ENCODE measurements at regions not wholly inside any gene's neighbourhood (a gene's known extent, or its start where the extent isn't known, plus 50 kb on each side); places are given as distances from the start of the nearest gene placed in this dataset.
"Not testable (repeated sequence)": the region's sequence is repeated elsewhere in the genome, so short reads cannot be mapped to it uniquely, and the experiment has no call there.

- WGBS, 2 donors = 45 to 55% methylated on average over 1 of the region's 1 CpG
- no peak for TF ChIP-seq CTCF (IDR thresholded peaks at IDR 0.05)
- no peak for TF ChIP-seq POLR2A (IDR thresholded peaks at IDR 0.05)
These were observed 176.5 kb upstream of the FBN2 start for GRCh38 chr5:128714551-128714950.

GRCh38 chr5:128722551-128722950, 184.5 kb upstream of the FBN2 start:
- H3K27ac ChIP-seq = no peak overlapping the region
- no peaks in the 10 kb centered on the region for H3K9me3 ChIP-seq
- WGBS, 2 donors = 75 to 100% methylated on average over 1 of the region's 1 CpG
- no peaks in the 10 kb centered on the region for H3K4me1 ChIP-seq
- intact Hi-C loops (cut with DNase I) = no loop called here
- peaks cover 0 to 36% (median 0%) of the 10 kb centered on the region in 4 donors for H3K27me3 ChIP-seq
- TF ChIP-seq POLR2A (IDR thresholded peaks at IDR 0.05) (no peak), CTCF (IDR thresholded peaks at IDR 0.05) (no peak)
- no peak overlapping the region for H3K4me3 ChIP-seq
- no peak for DNase-seq
- H3K36me3 ChIP-seq = no peaks in the 10 kb centered on the region

More at GRCh38 chr5:128714551-128714950, 176.5 kb upstream of the FBN2 start:
- Histone ChIP-seq H3K27ac (no peak overlapping the region), H3K36me3 (no peaks in the 10 kb centered on the region), H3K27me3 (peaks cover 0 to 44% (median 0%) of the 10 kb centered on the region in 4 donors), H3K9me3 (no peaks in the 10 kb centered on the region), H3K4me3 (no peak overlapping the region), H3K4me1 (no peaks in the 10 kb centered on the region)
- no peak for DNase-seq
- intact Hi-C loops (cut with DNase I) = no loop called here

GRCh38 chr5:128730021-128730420, 192.0 kb upstream of the FBN2 start:
- H3K36me3 ChIP-seq; intact Hi-C loops (cut with DNase I); H3K9me3 ChIP-seq; H3K4me1 ChIP-seq; DNase-seq; H3K4me3 ChIP-seq; H3K27me3 ChIP-seq; H3K27ac ChIP-seq: not testable (repeated sequence)
- 68 to 70% methylated on average over 2 of the region's 2 CpGs for WGBS, 2 donors

- H3K36me3 ChIP-seq; H3K27me3 ChIP-seq; H3K9me3 ChIP-seq; H3K4me1 ChIP-seq; DNase-seq; intact Hi-C loops (cut with DNase I); H3K4me3 ChIP-seq: not testable (repeated sequence)
- peak overlapping the region in 1 of 4 donors; percentile 28 for H3K27ac ChIP-seq
- 80 to 90% methylated on average over 4 of the region's 4 CpGs for WGBS, 2 donors
These were observed 197.6 kb upstream of the FBN2 start for GRCh38 chr5:128735656-128736055.

GRCh38 chr5:128736553-128736952, 198.5 kb upstream of the FBN2 start:
- DNase-seq = no peak
- no peaks in the 10 kb centered on the region for H3K4me1 ChIP-seq
- H3K4me3 ChIP-seq = no peak overlapping the region
- intact Hi-C loops (cut with DNase I) = no loop called here
- WGBS, 2 donors = 50% methylated on average over 1 of the region's 1 CpG
- H3K27me3 ChIP-seq = no peaks in the 10 kb centered on the region
- H3K27ac ChIP-seq = no peak overlapping the region
- TF ChIP-seq POLR2A (IDR thresholded peaks at IDR 0.05) = no peak
- no peak for TF ChIP-seq CTCF (IDR thresholded peaks at IDR 0.05)
- no peaks in the 10 kb centered on the region for H3K9me3 ChIP-seq
- no peaks in the 10 kb centered on the region for H3K36me3 ChIP-seq

- 42 to 44% methylated on average over 11 of the region's 11 CpGs for WGBS, 2 donors
- Histone ChIP-seq H3K4me3 (no peak overlapping the region), H3K27me3 (no peaks in the 10 kb centered on the region), H3K27ac (no peak overlapping the region), H3K9me3 (no peaks in the 10 kb centered on the region), H3K36me3 (no peaks in the 10 kb centered on the region), H3K4me1 (no peaks in the 10 kb centered on the region)
- intact Hi-C loops (cut with DNase I) = no loop called here
- DNase-seq = no peak
- TF ChIP-seq POLR2A (IDR thresholded peaks at IDR 0.05) = no peak
- no peak for TF ChIP-seq CTCF (IDR thresholded peaks at IDR 0.05)
These were observed 211.3 kb upstream of the FBN2 start for GRCh38 chr5:128749136-128749898.

Measured in esophagus squamous epithelium (tissue), 5 donors.